ENCODE measurements at regions not wholly inside any gene's neighbourhood (a gene's known extent, or its start where the extent isn't known, plus 50 kb on each side); places are given as distances from the start of the nearest gene placed in this dataset.

GRCh38 chrX:120819126-120819525, 56.5 kb downstream of the CT47B1 start:
- no peak for DNase-seq (ENCODE audit: low spot score)
- H3K27ac ChIP-seq, result no peak overlapping the region
- POLR2A ChIA-PET (ENCODE audit: low non-redundant PET), result no interaction called here
- CTCF ChIA-PET, result no interaction called here
- TF ChIP-seq CTCF (conservative IDR thresholded peaks at IDR 0.05; ENCODE audit: low read depth), result no peak

DNA sequence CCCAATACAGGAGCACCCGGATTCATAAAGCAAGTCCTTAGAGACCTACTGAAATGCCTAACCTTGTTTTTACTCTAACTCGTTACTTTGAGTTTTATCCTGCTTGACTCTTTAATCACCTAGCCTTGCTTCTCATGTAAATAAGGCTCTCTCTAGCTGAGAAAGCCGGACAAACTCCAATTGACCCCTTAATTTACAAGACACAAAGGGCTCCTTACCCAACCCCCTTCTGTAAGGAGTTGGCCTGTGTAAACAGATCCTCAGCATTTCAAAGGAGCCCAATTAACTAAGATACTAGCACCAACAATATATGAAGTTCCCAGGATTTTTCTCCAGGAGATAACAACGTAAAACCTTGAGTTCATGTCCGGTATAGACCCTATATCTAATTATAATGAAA, 61.7 kb downstream of the CT47B1 start:
- no peak for TF ChIP-seq CTCF (conservative IDR thresholded peaks at IDR 0.05; ENCODE audit: low read depth)
- no peak for DNase-seq (ENCODE audit: low spot score)
- CTCF ChIA-PET, result no interaction called here
- POLR2A ChIA-PET (ENCODE audit: low non-redundant PET), result no interaction called here
- H3K27ac ChIP-seq, result no peak overlapping the region

GRCh38 chrX:120801426-120801825, 74.2 kb downstream of the CT47B1 start:
- POLR2A ChIA-PET (ENCODE audit: low non-redundant PET), result no interaction called here
- H3K27ac ChIP-seq, result no peak overlapping the region
- CTCF ChIA-PET, result no interaction called here
- DNase-seq (ENCODE audit: low spot score), result no peak
- no peak for TF ChIP-seq CTCF (conservative IDR thresholded peaks at IDR 0.05; ENCODE audit: low read depth)

DNA sequence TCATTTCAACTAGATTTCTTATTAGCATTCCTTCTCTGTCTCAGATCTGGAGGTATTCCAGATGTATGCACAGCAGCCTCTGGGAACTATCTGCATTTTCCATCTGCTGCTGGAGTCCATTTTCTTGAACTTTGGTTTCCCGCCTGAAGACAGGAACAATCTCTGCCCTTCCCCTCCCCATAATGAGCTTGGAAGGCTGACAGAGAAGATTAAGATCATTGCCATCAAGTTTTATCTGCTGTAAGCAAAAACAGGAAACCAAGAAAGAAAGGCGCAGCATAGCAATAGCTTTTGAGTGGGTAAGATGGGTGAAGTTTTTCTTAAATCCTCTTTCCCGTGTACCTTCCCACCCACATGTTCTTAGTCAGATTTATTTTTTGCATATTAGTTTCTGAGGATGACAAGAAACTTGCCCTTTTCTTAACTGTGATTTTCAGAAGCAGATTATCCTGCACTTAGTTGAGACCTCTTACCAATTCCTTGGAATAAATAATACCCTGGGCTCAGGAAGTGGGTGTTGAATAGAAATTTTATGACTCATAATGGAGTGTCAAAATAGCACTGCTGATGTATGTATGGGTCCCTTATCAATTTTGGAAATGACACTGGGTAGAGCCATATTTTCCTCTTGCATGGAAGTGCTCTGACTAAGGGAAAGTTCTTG, 78.3 kb downstream of the CT47B1 start:
- CTCF ChIA-PET, result no interaction called here
- POLR2A ChIA-PET (ENCODE audit: low non-redundant PET), result no interaction called here
- no peak overlapping the region for H3K27ac ChIP-seq
- no peak for TF ChIP-seq CTCF (conservative IDR thresholded peaks at IDR 0.05; ENCODE audit: low read depth)
- no peak for DNase-seq (ENCODE audit: low spot score)

GRCh38 chrX:120795301-120795700, 80.4 kb downstream of the CT47B1 start:
- DNase-seq (ENCODE audit: low spot score), result no peak
- POLR2A ChIA-PET (ENCODE audit: low non-redundant PET), result no interaction called here
- no peak for TF ChIP-seq CTCF (conservative IDR thresholded peaks at IDR 0.05; ENCODE audit: low read depth)
- no peak overlapping the region for H3K27ac ChIP-seq
- CTCF ChIA-PET, result no interaction called here

DNA sequence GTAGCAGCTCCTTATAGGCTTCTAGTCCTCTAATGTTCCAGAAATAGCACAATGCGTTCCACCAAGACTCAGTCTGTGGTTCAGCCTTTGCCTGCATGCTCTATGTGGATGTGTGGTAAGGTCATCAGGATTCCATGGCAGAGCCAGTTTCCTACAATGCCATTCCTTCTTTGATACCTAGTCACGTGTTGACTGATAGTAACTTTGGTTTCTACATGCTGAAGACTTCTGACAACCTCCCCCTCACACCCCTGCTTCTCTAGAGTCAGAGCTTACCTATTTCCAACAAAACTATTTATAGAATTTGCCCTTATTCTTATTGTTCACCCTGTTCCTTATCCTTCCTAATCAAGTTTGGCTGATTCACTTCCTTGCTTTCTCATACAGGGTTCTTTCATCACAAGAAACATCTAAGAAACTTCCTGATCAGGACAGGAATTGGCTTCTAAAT, 81.1 kb downstream of the CT47B1 start:
- TF ChIP-seq CTCF (conservative IDR thresholded peaks at IDR 0.05; ENCODE audit: low read depth), result no peak
- ChIA-PET POLR2A (ENCODE audit: low non-redundant PET) (no interaction called here), CTCF (no interaction called here)
- DNase-seq (ENCODE audit: low spot score), result peak; percentile 2
- H3K27ac ChIP-seq, result no peak overlapping the region
